DMS 273 (cell line): ENCODE measurements at regions not wholly inside any gene's neighbourhood (a gene's known extent, or its start where the extent isn't known, plus 50 kb on each side); places are given as distances from the start of the nearest gene placed in this dataset.
A peak's percentile ranks its signal among the peaks of the same experiment; 100 is the strongest.
"Not testable (repeated sequence)": the region's sequence is repeated elsewhere in the genome, so short reads cannot be mapped to it uniquely, and the experiment has no call there.

ENCODE experiments used
- DNase-seq: peaks from one replicate; lab custom pipeline; 2025; ENCODE audit not compliant: unreplicated experiment; lab: John Stamatoyannopoulos, UW

DNA sequence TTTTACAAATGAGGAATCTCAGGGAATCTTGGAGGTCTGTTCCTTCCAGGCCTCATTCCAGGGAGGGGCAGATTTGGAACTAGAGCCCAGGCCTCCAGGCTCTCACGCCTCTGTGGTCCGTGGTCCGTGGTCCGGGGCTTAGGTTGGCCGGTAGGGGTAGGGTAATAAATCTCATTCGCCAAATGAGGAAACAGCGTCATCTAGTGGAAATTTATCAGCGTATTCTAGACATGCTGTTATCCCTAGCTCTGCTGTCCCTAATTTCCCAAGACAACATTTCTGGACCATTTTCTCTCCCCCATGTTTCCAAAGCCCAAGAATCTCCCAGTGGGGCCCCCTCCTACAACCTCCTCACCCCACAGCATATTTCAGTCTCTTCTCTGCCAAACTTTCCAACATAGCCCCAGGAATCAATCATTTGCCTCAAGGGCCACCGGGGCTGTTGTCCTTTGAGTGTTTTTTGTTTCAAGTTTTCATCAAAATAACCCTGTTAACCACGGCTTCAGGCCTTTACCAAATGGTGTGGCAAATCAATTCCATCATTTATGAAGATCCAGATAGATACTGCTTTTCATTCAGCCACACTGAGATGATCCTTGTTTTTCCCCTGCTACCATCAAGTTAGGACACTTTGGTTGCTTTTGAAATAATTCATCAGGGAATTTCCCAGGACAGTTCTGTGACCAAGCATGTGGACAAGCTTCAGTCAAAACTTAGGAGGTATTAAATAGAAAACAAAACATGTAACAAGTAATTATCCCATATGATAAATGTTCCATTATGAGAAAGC lies 126.8 kb downstream of the ALDH8A1 start:
- peak; percentile 93 for DNase-seq

DNA sequence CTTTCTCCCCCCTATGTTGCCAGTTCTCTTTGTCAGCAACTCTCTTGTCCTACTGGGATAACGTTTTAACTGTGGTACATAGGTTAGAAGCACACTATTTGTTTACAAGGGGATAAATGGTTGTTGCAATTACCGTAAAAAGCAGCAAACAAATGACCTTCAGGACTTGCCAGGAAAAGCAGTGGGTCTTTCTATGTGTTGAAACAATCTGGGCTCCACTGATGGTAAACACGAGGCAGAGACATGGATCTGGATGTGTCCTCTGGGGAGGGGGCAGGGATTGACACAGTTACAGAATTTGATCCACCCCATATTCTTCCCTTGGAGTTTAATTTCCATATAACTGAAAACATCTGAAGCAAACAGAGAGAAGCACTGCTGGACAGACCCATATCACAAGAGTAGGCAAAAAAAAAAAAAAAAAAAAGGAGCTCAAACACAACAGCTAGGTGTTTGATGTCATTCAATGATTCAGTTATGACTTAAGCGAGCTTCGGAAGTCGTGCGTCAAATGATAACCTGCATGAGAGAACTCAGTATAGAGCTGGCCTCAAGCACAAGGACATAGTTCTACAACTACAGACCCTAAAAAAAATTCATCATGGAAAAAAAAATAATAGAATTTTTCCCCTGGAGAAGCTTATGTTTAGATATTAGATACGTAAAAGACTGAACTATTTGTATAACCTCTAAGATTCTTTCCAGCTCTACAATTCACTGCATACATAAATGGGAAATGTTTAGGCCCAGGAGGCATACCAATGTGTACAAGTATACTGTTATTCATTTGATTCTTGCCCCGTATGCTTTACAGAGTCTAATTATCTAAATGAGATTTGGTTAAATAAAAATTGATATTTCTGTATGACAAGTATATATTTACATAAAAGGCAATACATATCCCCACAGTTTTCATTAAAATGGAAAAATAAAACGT lies 127.7 kb downstream of the ALDH8A1 start:
- DNase-seq = no peak

DNA sequence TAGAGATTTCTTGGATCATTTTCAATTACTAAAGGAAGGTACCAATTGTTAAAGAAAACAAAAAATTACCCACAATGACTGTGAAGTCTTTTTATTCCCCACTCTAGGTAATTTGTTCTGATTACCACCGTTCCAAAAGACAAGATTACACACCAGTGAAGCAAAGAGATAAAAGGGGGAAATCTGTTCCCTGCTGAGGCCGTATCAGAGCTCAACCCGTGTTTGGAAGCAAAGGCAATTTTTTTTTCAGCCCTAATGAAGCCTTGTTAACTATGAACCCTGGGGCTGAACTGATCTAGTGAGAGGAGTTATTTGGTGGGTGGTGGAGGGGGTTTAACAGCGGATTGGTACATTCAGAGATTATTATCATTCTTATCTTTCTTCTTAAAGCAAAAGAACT lies 128.5 kb downstream of the ALDH8A1 start:
- no peak for DNase-seq

DNA sequence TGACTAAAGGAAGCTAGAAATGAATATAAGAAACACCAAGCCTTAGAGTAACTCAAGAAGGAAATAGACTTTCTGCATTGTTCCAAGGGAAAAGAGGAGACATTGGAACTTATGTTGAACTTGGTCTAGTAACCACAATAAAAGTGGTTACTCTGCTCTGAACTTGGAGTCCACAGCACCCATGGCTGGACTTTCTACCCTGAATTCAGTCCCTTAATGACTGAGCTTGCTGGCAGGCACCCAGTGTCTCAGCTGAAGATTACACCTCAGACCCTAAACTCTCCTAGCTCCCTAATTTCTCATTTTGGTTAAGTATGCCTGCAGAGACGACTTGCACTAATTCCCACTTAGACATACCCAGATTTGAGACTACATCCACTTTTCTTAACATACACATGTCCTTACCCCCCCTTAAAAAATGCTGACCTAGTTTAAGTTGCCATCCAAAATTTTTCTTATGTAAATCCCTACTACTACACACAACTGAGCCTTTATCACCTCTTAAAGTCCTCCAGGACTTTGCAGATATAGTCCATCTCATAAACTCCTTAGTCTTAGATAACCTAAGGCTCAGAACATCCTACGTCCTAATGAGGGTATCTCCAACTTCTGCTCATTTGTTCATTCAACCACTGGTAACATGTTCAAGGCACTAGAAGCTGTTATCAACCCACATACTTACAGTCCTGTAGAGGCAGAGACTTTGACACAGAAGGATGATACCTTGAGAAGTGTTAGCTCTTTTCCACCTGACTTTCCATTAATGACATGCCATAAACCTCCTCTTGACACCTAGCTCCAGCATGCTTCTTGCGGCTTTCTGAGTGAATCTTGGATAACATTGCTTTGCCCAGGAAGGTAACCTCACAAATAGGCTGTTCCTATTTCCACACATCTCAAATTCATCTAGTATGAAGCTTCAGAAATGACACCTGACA lies 129.8 kb downstream of the ALDH8A1 start:
- DNase-seq = no peak

DNA sequence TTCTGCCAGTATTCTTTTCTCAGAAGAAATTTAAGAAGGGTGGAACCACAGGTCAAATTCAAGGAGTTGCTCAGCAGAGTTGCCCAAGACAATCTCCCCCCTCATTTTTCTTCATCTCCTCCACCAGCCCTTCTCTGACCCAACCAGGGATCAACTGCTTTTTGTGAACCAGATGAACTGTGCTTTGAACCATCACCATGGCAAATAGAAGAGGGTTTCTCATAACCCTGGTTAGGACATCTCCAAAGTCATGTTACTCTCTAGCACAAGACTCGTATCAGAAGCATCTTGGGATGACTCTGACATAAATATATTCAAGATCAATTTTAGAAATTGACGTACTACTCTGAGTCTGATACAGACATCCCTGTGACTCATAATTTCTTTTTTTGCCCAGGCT lies 130.7 kb downstream of the ALDH8A1 start:
- no peak for DNase-seq

DNA sequence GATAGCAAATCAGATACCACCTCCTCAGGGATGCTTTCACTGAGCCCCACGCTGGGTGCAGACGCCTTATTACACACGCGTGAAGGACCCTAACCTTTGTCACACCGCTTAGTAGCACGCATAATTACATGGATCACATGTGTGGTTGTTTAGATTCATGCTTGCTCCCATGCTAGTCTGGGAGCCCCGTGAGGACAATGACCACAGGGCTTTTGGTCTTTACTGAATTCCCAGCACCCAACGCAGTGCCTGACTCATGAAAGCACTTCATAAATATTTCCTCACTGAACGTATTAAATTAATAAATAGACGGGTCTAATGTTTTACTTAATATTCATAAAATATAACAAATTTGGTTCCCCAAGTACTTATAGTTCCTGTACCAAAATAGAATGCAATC lies 132.5 kb downstream of the ALDH8A1 start:
- DNase-seq = no peak

DNA sequence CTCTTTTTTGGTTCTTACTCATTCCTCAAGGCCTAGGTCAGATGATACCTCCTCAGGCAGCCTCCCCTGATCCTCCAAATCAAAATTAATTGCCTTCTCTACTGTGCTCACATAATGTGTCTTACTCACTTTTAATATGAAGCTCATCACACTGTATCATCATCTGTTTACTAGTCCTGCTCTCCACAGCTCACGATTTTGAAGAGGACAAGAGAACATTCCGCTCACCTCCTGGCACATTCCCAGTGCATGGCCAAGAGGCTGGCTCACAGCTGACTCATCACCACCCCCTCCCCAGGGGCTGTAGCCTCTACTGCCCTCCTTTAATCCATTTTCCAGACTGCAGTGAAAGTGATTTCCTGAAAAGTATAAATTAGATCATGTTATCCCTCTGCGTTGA lies 133.1 kb downstream of the ALDH8A1 start:
- no peak for DNase-seq

DNA sequence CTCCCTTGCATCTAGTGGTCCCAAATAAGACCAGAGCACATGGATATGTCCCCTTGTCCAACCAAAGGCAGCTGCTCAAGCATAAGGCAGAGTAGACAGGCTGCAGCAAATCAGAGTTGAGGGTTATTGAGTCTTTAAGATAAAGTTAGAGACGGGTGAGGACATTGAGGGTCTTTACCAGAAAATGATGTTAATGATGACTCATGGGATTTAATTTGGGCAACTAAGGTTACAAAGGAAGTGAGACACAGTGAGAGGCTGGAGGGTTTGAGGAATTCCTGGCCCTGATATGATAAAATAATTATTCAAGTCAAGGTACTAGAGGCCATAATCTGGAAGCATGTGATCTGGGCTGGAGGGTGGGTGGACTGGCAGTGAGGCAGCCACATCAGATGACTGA lies 133.6 kb downstream of the ALDH8A1 start:
- DNase-seq = no peak

DNA sequence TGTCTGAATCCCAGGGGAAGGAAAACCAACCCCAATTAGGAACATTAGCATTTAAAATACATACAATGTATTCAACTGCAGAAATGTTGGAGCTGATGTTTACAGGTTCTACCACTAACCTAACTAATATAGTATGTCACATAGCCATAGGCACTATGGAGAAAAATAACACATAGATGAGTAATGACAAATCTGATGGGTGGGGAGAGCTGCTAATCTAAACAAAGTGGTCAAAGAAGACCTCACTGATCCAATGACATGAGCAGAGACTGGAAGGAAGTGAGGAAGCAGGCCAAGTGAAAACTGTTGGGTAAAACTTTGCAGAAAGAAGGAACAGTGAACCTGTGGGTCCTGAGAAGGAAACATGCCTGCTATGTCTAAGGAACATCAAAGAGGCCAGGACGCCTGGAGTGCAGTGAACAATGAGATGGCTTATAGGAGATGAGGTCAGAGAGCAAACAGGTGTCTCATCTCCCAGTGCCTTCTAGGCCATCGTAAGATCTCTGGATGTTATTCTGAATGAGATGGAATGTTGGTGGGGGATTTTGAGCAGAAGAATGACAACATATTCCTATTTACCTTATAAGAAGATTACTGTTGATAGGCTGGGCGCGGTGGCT lies 135.7 kb downstream of the ALDH8A1 start:
- DNase-seq = no peak

DNA sequence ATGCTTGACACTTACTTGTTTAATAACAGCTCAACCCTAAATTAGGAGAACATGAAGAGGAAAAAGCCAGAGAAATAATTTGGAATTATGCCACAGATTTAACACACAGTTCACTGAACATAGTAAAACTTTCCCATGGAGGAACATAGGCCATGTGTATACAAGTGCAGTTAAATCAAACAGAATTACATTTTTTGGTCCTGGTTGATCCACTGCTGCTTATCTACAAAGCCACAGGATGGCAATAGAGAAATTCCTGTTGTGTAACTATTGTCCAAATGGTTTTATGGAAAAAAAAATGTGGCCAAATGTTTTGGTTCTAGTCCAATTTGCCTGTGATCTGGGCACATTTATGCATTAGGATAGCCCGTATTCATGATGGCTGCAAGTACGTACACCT lies 136.8 kb downstream of the ALDH8A1 start:
- DNase-seq = no peak

DNA sequence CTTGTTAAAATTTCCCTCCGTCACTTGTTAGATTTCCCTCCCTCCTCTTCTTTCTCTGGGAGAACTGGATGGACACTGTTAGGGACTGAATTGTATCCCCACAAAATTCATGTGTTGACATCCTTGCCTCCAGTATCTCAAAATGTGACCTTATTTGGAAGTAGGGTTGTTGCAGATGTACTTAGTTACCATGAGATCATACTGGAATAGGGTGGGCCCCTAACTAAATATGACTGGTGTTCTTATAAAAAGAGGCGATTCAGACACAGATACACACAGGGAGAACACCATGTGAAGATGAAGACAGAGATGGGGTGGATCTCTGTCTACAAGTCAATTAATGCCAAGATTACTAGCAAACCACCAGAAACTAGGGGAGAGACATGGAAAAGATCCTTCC lies 139.5 kb downstream of the ALDH8A1 start:
- no peak for DNase-seq

DNA sequence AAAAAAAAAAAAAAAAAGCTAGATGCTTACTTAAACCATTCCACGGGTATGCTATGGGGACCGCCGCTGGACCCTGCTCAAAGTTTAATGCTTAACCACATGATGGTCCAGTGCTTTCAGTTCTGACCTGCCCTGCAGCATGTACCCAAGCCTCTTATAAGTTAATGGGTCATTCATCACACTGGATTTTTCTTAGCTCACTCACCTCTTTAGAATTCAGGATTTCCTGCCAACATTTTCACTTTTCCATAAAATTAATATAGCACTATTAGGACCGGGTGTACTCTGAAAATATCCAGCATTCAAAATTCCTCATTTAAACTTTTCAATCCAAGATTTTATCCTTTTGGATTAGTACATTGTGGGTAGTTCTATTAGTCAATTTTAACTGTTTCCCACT lies 140.8 kb downstream of the ALDH8A1 start:
- no peak for DNase-seq

DNA sequence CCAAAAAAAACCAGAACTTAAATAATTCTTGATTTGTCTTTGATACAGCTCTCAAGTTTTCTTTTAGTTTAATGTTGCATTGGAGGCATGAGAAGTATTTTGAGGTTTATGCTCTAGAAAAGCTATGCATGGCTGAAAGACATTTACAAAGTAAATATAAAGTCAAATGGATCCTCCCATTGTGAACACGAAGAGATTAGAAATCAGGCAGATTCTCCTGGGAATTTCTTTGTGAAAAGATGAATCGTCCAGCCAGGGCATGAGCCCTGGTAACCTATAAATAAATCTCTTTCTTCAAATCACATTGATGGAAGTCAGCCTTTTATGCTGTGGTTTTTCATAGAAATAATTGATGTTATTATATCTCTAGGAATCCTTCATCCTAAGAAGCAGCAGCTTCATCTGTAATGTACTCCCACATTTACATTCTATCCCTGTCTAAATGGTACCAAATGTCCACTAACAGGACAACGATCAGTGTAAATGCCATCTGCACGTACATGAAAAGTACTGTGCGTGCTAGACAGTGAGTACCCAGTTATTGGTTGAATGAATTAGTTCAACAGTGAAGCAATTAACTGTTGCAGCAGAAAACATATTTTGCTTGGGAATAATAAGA lies 143.6 kb downstream of the ALDH8A1 start:
- DNase-seq = no peak

DNA sequence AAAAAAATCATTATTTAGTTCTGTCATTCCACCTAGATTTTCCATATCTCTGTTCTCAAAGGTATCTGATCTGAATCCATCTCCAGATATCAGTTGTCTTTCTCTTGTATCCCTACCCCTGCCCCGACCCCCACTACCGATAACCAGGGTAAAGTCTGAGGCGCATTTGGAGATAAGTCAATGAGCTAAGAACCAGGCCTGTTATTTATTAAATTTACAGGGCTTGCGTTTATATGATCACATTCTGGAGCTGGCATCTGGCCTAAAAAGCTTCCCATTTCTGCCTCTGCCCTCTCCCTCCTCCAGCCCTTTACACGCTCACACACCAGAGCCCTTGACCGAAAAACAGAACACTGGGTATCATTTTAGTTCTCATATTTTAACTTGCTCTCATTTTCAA lies 144.7 kb downstream of the ALDH8A1 start:
- DNase-seq = no peak

DNA sequence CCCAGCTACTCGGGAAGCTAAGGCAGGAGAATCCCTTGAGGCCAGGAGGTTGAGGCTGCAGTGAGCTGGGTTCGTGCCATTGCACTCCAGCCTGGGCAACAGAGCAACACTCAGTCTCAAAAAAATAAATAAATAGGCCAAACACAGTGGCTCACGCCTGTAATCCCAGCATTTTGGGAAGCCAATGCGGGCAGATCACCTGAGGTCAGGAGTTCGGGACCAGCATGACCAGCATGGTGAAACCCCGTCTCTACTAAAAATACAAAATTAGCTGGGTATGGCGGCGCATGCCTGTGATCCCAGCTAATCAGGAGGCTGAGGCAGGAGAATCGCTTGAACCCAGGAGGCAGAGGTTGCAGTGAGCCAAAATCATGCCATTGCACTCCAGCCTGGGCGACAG lies 145.6 kb downstream of the ALDH8A1 start:
- DNase-seq = not testable (repeated sequence)

DNA sequence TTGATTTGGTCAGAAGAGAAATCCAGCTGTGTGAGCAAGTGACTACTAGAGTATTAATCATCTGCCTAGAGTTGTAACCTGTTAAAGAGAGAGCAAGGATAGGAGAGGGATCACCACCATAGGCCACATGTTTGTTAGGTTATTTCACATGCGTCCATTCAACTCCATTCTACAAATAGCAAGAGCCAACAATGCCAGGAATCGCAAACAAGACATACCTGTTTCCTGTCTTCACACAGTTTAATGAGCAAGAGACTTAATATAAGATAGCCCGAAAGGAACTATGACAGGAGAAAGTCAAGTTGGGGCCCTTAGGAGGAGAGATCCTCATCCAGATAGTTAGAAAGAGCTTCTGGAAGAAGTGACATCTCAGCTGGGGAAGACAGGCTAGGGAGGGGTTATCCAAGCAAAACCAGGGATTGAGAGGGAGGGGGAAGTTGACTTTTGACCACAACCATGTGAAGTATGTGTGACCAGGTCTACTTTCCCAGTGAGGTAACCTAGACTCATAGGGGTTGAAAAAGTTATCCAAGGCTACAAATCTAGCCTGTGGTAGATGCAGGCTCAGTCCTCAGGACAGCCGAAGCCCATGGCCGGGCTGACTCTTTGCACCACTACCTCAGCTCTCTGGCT lies 147.4 kb downstream of the ALDH8A1 start:
- no peak for DNase-seq

DNA sequence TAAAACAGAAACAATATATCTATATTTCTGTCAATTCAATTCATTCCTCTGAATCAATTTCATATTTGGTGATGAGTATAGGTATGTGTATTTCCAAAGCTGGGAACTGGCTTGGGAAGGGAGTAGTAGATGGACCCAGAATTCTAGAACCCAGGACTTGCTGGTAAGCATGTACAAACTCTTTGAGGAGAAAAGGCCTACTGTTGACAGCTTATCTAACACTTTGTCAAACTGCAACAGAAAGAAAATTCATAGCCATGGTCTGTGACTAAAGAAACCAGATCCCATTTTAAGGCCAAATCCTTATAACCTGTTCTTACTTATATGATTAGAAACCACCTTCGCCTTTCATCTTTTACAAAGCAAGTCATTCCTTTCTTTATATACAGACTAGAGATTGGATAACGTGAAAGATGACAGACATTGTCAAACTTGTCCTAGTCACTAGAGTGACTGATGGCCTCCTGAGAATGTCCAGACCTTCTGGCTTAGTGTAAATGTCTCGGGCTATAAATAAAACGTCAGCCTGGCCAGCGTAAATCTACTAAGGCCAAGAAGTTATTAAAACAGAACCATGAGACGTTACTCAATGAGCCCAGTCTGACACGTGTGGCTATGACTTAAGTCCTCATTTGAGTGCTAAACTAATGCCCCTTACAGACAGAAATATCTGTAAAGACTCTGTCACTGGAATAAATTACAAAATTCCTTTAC lies 152.3 kb downstream of the ALDH8A1 start:
- no peak for DNase-seq

DNA sequence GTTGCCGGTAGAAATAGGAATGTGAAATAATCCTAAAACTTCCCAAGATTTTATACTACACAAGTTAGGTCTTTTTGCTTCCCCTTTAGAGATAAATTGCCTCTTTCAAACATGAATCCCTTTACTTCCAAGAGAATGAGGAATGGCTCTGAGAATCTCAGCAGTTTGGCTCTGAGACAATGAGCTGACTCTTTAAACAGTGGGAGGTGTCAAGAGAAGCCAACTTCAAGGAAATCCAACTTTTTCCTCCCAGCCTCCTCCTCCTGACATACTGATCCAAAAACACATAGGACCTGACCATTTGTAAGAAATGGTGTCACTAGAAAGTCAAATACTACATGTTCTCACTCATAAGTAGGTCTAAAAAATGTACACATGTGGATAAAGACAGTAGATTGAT lies 154.2 kb downstream of the ALDH8A1 start:
- no peak for DNase-seq

DNA sequence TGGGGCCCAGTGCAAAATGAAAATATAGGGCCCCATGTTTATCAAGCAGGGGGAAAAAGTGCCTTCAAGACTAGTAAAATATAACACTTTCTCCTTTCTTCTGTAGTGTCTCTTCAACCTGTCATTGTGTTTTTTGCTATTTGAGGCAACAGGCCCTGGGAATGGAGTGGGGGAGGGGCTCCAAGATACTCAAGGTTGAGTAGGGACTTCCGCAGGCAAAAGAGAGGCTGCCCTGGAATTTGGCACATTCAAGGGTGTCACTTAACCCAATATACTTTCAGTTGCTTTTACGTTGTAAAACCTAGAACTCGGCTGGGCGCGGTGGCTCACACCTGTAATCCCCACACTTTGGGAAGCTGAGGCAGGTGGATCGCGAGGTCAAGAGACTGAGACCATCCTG lies 154.9 kb downstream of the ALDH8A1 start:
- no peak for DNase-seq
